ENCODE measurements at regions not wholly inside any gene's neighbourhood (a gene's known extent, or its start where the extent isn't known, plus 50 kb on each side); places are given as distances from the start of the nearest gene placed in this dataset.

GRCh38 chr9:107647141-107647540 is 157.6 kb upstream of the KLF4 start:
- no peak overlapping the region for H3K4me3 Mint-ChIP-seq
- Histone ChIP-seq H3K4me3 (ENCODE audit: control extremely low read depth in 1 of 5, extremely low read depth in 1 of 5, insufficient read depth in 1 of 5, low read depth in 2 of 5, low read length in 4 of 5) (no peak overlapping the region), H3K79me2 (ENCODE audit: control insufficient read depth, insufficient read depth, low read length) (no peaks in the 10 kb centered on the region), H3K27ac (ENCODE audit: low read length in 2 of 2) (no peak overlapping the region), H3K27me3 (replicated peaks in 1 of 4; ENCODE audit: control extremely low read depth in 1 of 4, control insufficient read depth in 3 of 4, insufficient read depth in 4 of 4, low read length in 3 of 4) (peaks cover 0 to 3% (median 0%) of the 10 kb centered on the region in 4 experiments), H3K9ac (ENCODE audit: low read length) (no peak overlapping the region), H3K4me1 (ENCODE audit: control insufficient read depth in 2 of 2, insufficient read depth in 2 of 2, low read length in 2 of 2) (no peaks in the 10 kb centered on the region), H3K4me2 (replicated peaks; ENCODE audit: low read depth, low read length, poor library complexity, severe bottlenecking) (no peak overlapping the region), H3K9me3 (ENCODE audit: control extremely low read depth in 1 of 3, control insufficient read depth in 2 of 3, insufficient read depth in 1 of 3, low read length in 2 of 3) (no peaks in the 10 kb centered on the region), H4K20me1 (ENCODE audit: control insufficient read depth, insufficient read depth, low read length, poor library complexity, severe bottlenecking) (no peaks in the 10 kb centered on the region), H2AFZ (ENCODE audit: insufficient read depth, low read depth, low read length, poor library complexity, severe bottlenecking) (no peak overlapping the region), H3K36me3 (replicated peaks in 1 of 2; ENCODE audit: control extremely low read depth in 1 of 2, control insufficient read depth in 1 of 2, extremely low read depth in 1 of 2, insufficient read depth in 2 of 2, low read length in 1 of 2) (no peaks in the 10 kb centered on the region)
- POLR2A ChIA-PET = no interaction called here
- no peak overlapping the region for H3K27ac Mint-ChIP-seq
- DNase-seq (no peak), ATAC-seq (ENCODE audit: low read depth) (no peak)
- CTCF ChIA-PET = no interaction called here
- no peak for TF ChIP-seq EZH2 (IDR thresholded peaks at IDR 0.05; ENCODE audit: borderline replicate concordance, insufficient read depth, low read depth, low read length, poor library complexity, severe bottlenecking)
- TF ChIP-seq, protein P1, sequence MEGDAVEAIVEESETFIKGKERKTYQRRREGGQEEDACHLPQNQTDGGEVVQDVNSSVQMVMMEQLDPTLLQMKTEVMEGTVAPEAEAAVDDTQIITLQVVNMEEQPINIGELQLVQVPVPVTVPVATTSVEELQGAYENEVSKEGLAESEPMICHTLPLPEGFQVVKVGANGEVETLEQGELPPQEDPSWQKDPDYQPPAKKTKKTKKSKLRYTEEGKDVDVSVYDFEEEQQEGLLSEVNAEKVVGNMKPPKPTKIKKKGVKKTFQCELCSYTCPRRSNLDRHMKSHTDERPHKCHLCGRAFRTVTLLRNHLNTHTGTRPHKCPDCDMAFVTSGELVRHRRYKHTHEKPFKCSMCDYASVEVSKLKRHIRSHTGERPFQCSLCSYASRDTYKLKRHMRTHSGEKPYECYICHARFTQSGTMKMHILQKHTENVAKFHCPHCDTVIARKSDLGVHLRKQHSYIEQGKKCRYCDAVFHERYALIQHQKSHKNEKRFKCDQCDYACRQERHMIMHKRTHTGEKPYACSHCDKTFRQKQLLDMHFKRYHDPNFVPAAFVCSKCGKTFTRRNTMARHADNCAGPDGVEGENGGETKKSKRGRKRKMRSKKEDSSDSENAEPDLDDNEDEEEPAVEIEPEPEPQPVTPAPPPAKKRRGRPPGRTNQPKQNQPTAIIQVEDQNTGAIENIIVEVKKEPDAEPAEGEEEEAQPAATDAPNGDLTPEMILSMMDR (IDR thresholded peaks at IDR 0.05) = no peak
- peaks cover 23% of the 10 kb centered on the region for H3K27me3 Mint-ChIP-seq
- no peaks in the 10 kb centered on the region for H3K9me3 Mint-ChIP-seq (ENCODE audit: insufficient read depth)
- WGBS (ENCODE audit: insufficient coverage) = 88% methylated on average over 1 of the region's 1 CpG
- H3K4me1 Mint-ChIP-seq = peaks cover 4% of the 10 kb centered on the region
- intact Hi-C loops (cut with micrococcal nuclease) = no loop called here

DNA sequence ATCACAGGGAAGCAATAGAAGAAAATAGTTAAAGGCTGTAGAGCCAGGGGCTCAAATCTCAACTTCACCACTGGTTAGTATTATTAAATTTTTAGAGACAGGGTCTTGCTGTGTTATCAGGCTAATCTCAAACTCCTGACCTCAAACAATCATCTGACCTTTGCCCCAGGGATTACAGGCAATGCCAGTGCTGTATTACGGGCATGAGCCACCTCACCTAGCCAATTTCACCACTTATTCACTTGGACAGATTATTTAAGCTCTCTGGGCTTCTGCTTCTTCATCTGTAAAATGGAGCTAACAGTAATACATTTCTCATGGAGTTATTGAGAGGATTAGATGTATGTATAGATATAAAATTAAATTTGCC is 155.9 kb upstream of the KLF4 start:
- no peaks in the 10 kb centered on the region for H4K20me1 ChIP-seq (ENCODE audit: control insufficient read depth, insufficient read depth, low read length, poor library complexity, severe bottlenecking)
- no peak overlapping the region for H3K27ac ChIP-seq (ENCODE audit: low read length in 2 of 2)
- ChIA-PET POLR2A (no interaction called here), CTCF (no interaction called here)
- no peak overlapping the region for H3K4me3 ChIP-seq (ENCODE audit: control extremely low read depth in 1 of 5, extremely low read depth in 1 of 5, insufficient read depth in 1 of 5, low read depth in 2 of 5, low read length in 4 of 5)
- intact Hi-C loops (cut with micrococcal nuclease) = no loop called here
- peaks cover 0 to 3% (median 0%) of the 10 kb centered on the region in 4 experiments for H3K27me3 ChIP-seq (replicated peaks in 1 of 4; ENCODE audit: control extremely low read depth in 1 of 4, control insufficient read depth in 3 of 4, insufficient read depth in 4 of 4, low read length in 3 of 4)
- no peak overlapping the region for H3K4me3 Mint-ChIP-seq
- no peaks in the 10 kb centered on the region for H3K36me3 ChIP-seq (replicated peaks in 1 of 2; ENCODE audit: control extremely low read depth in 1 of 2, control insufficient read depth in 1 of 2, extremely low read depth in 1 of 2, insufficient read depth in 2 of 2, low read length in 1 of 2)
- H3K27ac Mint-ChIP-seq = no peak overlapping the region
- H3K27me3 Mint-ChIP-seq = peaks cover 32% of the 10 kb centered on the region
- H3K9ac ChIP-seq (ENCODE audit: low read length) = no peak overlapping the region
- ATAC-seq (ENCODE audit: low read depth) (no peak), DNase-seq (no peak)
- TF ChIP-seq, protein P1 (IDR thresholded peaks at IDR 0.05) = no peak
- no peak for TF ChIP-seq EZH2 (IDR thresholded peaks at IDR 0.05; ENCODE audit: borderline replicate concordance, insufficient read depth, low read depth, low read length, poor library complexity, severe bottlenecking)
- H3K9me3 ChIP-seq (ENCODE audit: control extremely low read depth in 1 of 3, control insufficient read depth in 2 of 3, insufficient read depth in 1 of 3, low read length in 2 of 3) = no peaks in the 10 kb centered on the region
- no peaks in the 10 kb centered on the region for H3K9me3 Mint-ChIP-seq (ENCODE audit: insufficient read depth)
- H3K4me2 ChIP-seq (replicated peaks; ENCODE audit: low read depth, low read length, poor library complexity, severe bottlenecking) = no peak overlapping the region
- H3K79me2 ChIP-seq (ENCODE audit: control insufficient read depth, insufficient read depth, low read length) = no peaks in the 10 kb centered on the region
- 83% methylated on average over 1 of the region's 1 CpG for WGBS (ENCODE audit: insufficient coverage)
- peaks cover 4% of the 10 kb centered on the region for H3K4me1 Mint-ChIP-seq
- no peak overlapping the region for H2AFZ ChIP-seq (ENCODE audit: insufficient read depth, low read depth, low read length, poor library complexity, severe bottlenecking)
- H3K4me1 ChIP-seq (ENCODE audit: control insufficient read depth in 2 of 2, insufficient read depth in 2 of 2, low read length in 2 of 2) = no peaks in the 10 kb centered on the region

Measured in B cell (primary cell).